ENCODE measurements at regions not wholly inside any gene's neighbourhood (a gene's known extent, or its start where the extent isn't known, plus 50 kb on each side); places are given as distances from the start of the nearest gene placed in this dataset.

GRCh38 chr17:13869331-13869940, 199.9 kb upstream of the COX10 start:
- Histone ChIP-seq H3K4me1 (no peaks in the 10 kb centered on the region), H3K27me3 (no peaks in the 10 kb centered on the region), H3K36me3 (no peaks in the 10 kb centered on the region), H3K27ac (no peak overlapping the region), H3K9me3 (no peaks in the 10 kb centered on the region), H3K4me3 (no peak overlapping the region)
- intact Hi-C loops (cut with DNase I): no loop called here
- TF ChIP-seq CTCF (IDR thresholded peaks at IDR 0.05): no peak
- no peak for DNase-seq
- no peak for ATAC-seq

- Histone ChIP-seq H3K9me3 (no peaks in the 10 kb centered on the region), H3K36me3 (no peaks in the 10 kb centered on the region), H3K27ac (no peak overlapping the region), H3K4me3 (no peak overlapping the region), H3K4me1 (no peaks in the 10 kb centered on the region), H3K27me3 (no peaks in the 10 kb centered on the region)
- DNase-seq (no peak), ATAC-seq (no peak)
- no peak for TF ChIP-seq CTCF (IDR thresholded peaks at IDR 0.05)
- intact Hi-C loops (cut with DNase I): no loop called here
Measured at GRCh38 chr17:13871261-13871660, 198.0 kb upstream of the COX10 start.

- no peaks in the 10 kb centered on the region for H3K4me1 ChIP-seq
- no peak overlapping the region for H3K4me3 ChIP-seq
- intact Hi-C loops (cut with DNase I): no loop called here
- H3K27me3 ChIP-seq: no peaks in the 10 kb centered on the region
- no peaks in the 10 kb centered on the region for H3K9me3 ChIP-seq
- no peaks in the 10 kb centered on the region for H3K36me3 ChIP-seq
- ATAC-seq (no peak), DNase-seq (no peak)
- H3K27ac ChIP-seq: no peak overlapping the region
- no peak for TF ChIP-seq CTCF (IDR thresholded peaks at IDR 0.05)
Measured at GRCh38 chr17:13874134-13874533, 195.2 kb upstream of the COX10 start.

GRCh38 chr17:13874817-13875216, 194.5 kb upstream of the COX10 start:
- Histone ChIP-seq H3K36me3 (no peaks in the 10 kb centered on the region), H3K4me3 (no peak overlapping the region), H3K27ac (no peak overlapping the region), H3K4me1 (no peaks in the 10 kb centered on the region), H3K9me3 (no peaks in the 10 kb centered on the region), H3K27me3 (no peaks in the 10 kb centered on the region)
- intact Hi-C loops (cut with DNase I): no loop called here
- DNase-seq: no peak
- TF ChIP-seq CTCF (IDR thresholded peaks at IDR 0.05): no peak
- ATAC-seq: no peak

- TF ChIP-seq CTCF (IDR thresholded peaks at IDR 0.05): no peak
- no peaks in the 10 kb centered on the region for H3K27me3 ChIP-seq
- no peak overlapping the region for H3K27ac ChIP-seq
- DNase-seq (no peak), ATAC-seq (no peak)
- no peaks in the 10 kb centered on the region for H3K4me1 ChIP-seq
- H3K4me3 ChIP-seq: no peak overlapping the region
- no peaks in the 10 kb centered on the region for H3K36me3 ChIP-seq
- peaks cover 4% of the 10 kb centered on the region for H3K9me3 ChIP-seq
- intact Hi-C loops (cut with DNase I): no loop called here
Measured at GRCh38 chr17:13879961-13880466, 189.3 kb upstream of the COX10 start.

GRCh38 chr17:13883659-13884058, 185.6 kb upstream of the COX10 start:
- DNase-seq (no peak), ATAC-seq (no peak)
- TF ChIP-seq CTCF (IDR thresholded peaks at IDR 0.05): no peak
- H3K27ac ChIP-seq: no peak overlapping the region
- peaks cover 4% of the 10 kb centered on the region for H3K9me3 ChIP-seq
- H3K4me3 ChIP-seq: no peak overlapping the region
- intact Hi-C loops (cut with DNase I): no loop called here
- no peaks in the 10 kb centered on the region for H3K27me3 ChIP-seq
- H3K4me1 ChIP-seq: no peaks in the 10 kb centered on the region
- H3K36me3 ChIP-seq: no peaks in the 10 kb centered on the region

Measured in upper lobe of right lung (tissue), 1 donor.